Left lung (tissue), 4 donors: ENCODE measurements at regions not wholly inside any gene's neighbourhood (a gene's known extent, or its start where the extent isn't known, plus 50 kb on each side); places are given as distances from the start of the nearest gene placed in this dataset.

ENCODE experiments used
- ATAC-seq: fragments of 200-7000 bp; cut with Tn5 transposase; one replicate; pipeline ENCODE4 v1.9.1; 2020; ENCODE audit warnings: moderate library complexity
- DNase-seq, 4 donors: peaks; one replicate each; pipeline ENCODE4 v3.0.0-alpha.2; 2013 to 2020
- H3K27ac ChIP-seq, 2 donors: fragments of 200-600 bp; sonication (generic) in 1 of 2; one replicate each; pipeline versions ENCODE4 v1.5.0 to v1.8.0; 2020 to 2021
- H3K27me3 ChIP-seq, 2 donors: fragments of 200-600 bp; sonication (generic) in 1 of 2; one replicate each; pipeline versions ENCODE4 v1.5.0 to v1.8.0; 2020 to 2021
- H3K36me3 ChIP-seq, 2 donors: fragments of 200-600 bp; sonication (generic) in 1 of 2; one replicate each; pipeline versions ENCODE4 v1.5.0 to v1.8.0; 2020 to 2021
- H3K4me1 ChIP-seq, 2 donors: fragments of 200-600 bp; one replicate each; pipeline ENCODE4 v1.8.0; 2021
- H3K4me3 ChIP-seq, 2 donors: fragments of 200-600 bp; sonication (generic) in 1 of 2; one replicate each; pipeline versions ENCODE4 v1.5.0 to v1.8.0; 2020 to 2021; ENCODE audit warnings: mild to moderate bottlenecking in 1 of 2
- H3K9me3 ChIP-seq, 2 donors: fragments of 200-600 bp; sonication (generic) in 1 of 2; one replicate each; pipeline versions ENCODE4 v1.5.0 to v1.8.0; 2020 to 2021
- CTCF ChIP-seq, 2 donors: fragments of 200-600 bp; sonication (generic) in 1 of 2; IDR thresholded peaks; one replicate each; pipeline versions ENCODE4 v1.5.0 to v1.8.0; 2021; ENCODE audit warnings: antibody characterized with exemption in 2 of 2
- intact Hi-C, 2 donors: fragments of 100-400 bp; cut with DNase I; formaldehyde crosslinking; loops; one replicate each; pipeline versions ENCODE4 v1.11.2 to v1.14.2; 2022
- donor health status: DM: no; HTN: yes; CAD: no.
- donor health status: DM: no; HTN: no; CAD: no.

- ATAC-seq (no peak), DNase-seq (no peak)
- TF ChIP-seq CTCF (IDR thresholded peaks at IDR 0.05): no peak
- Histone ChIP-seq H3K4me1 (no peaks in the 10 kb centered on the region), H3K36me3 (no peaks in the 10 kb centered on the region), H3K4me3 (no peak overlapping the region), H3K27ac (no peak overlapping the region), H3K27me3 (no peaks in the 10 kb centered on the region), H3K9me3 (no peaks in the 10 kb centered on the region)
- intact Hi-C loops: no loop called here
Measured at GRCh38 chr13:64723724-64724123, 2506.4 kb downstream of the PCDH9 start.

- DNase-seq (no peak), ATAC-seq (no peak)
- Histone ChIP-seq H3K4me3 (no peak overlapping the region), H3K27ac (no peak overlapping the region), H3K27me3 (no peaks in the 10 kb centered on the region), H3K36me3 (no peaks in the 10 kb centered on the region), H3K9me3 (peaks cover 0 to 6% of the 10 kb centered on the region in 2 donors), H3K4me1 (no peaks in the 10 kb centered on the region)
- intact Hi-C loops: no loop called here
- no peak for TF ChIP-seq CTCF (IDR thresholded peaks at IDR 0.05)
Measured at GRCh38 chr13:64718116-64718515, 2512.0 kb downstream of the PCDH9 start.

GRCh38 chr13:64716936-64717335 lies 2513.2 kb downstream of the PCDH9 start:
- no peak for TF ChIP-seq CTCF (IDR thresholded peaks at IDR 0.05)
- Histone ChIP-seq H3K4me1 (no peaks in the 10 kb centered on the region), H3K9me3 (peaks cover 0 to 10% of the 10 kb centered on the region in 2 donors), H3K36me3 (no peaks in the 10 kb centered on the region), H3K27ac (no peak overlapping the region), H3K27me3 (no peaks in the 10 kb centered on the region), H3K4me3 (no peak overlapping the region)
- intact Hi-C loops: no loop called here
- DNase-seq (no peak), ATAC-seq (no peak)

GRCh38 chr13:64709079-64709478 lies 2521.1 kb downstream of the PCDH9 start:
- intact Hi-C loops: no loop called here
- ATAC-seq (no peak), DNase-seq (no peak)
- no peak overlapping the region for H3K4me3 ChIP-seq
- peaks cover 0 to 8% of the 10 kb centered on the region in 2 donors for H3K9me3 ChIP-seq
- no peaks in the 10 kb centered on the region for H3K27me3 ChIP-seq
- H3K4me1 ChIP-seq: no peaks in the 10 kb centered on the region
- no peak overlapping the region for H3K27ac ChIP-seq
- no peak for TF ChIP-seq CTCF (IDR thresholded peaks at IDR 0.05)
- no peaks in the 10 kb centered on the region for H3K36me3 ChIP-seq

- H3K9me3 ChIP-seq: peaks cover 0 to 4% of the 10 kb centered on the region in 2 donors
- ATAC-seq (no peak), DNase-seq (no peak)
- intact Hi-C loops: no loop called here
- no peaks in the 10 kb centered on the region for H3K27me3 ChIP-seq
- TF ChIP-seq CTCF (IDR thresholded peaks at IDR 0.05): no peak
- no peaks in the 10 kb centered on the region for H3K36me3 ChIP-seq
- no peak overlapping the region for H3K27ac ChIP-seq
- H3K4me3 ChIP-seq: no peak overlapping the region
- H3K4me1 ChIP-seq: no peaks in the 10 kb centered on the region
Measured at GRCh38 chr13:64704121-64704649, 2526.0 kb downstream of the PCDH9 start.
